ENCODE measurements at regions not wholly inside any gene's neighbourhood (a gene's known extent, or its start where the extent isn't known, plus 50 kb on each side); places are given as distances from the start of the nearest gene placed in this dataset.

DNA sequence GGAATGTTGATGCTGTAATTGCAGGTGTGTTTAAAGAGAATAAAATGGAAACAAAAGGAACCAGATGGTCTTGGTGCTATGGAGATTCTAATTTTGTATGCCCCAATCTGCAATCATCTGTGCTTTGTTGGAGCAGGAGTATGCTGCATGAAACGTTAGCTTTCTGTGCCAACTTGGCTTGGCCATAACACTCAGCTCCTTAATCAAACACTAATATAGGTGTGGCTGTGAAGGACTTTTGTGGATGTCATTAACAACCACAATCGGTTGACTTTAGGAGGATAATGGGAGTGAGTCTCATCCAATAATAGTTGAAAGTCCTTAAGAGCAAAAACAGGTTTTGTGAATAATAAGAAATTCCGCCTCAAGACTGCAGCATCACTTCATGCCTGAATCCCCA, 399.2 kb downstream of the NLGN4X start:
- DNase-seq (ENCODE audit: low read depth in 3 of 3, low spot score in 2 of 3): no peak

DNA sequence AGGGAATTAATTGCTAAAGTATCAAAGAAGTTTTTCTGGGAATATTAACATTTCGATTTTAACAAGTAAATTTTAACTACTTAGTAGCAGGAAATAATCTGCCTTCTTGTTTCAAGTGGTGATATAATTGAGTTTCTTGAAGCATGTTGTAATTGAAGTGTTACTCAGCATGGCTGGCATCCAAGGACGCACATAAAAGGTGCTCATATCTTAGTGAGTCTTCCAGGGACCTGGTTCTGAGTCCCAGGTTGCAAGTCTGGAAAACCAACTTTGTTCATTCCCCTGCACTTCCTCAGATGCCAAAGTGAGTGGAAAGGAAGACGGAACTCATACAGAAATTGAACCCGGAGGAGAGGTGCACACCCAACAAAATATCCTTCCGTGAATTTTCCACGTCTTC, 399.6 kb downstream of the NLGN4X start:
- DNase-seq (ENCODE audit: low read depth in 3 of 3, low spot score in 2 of 3): no peak

DNA sequence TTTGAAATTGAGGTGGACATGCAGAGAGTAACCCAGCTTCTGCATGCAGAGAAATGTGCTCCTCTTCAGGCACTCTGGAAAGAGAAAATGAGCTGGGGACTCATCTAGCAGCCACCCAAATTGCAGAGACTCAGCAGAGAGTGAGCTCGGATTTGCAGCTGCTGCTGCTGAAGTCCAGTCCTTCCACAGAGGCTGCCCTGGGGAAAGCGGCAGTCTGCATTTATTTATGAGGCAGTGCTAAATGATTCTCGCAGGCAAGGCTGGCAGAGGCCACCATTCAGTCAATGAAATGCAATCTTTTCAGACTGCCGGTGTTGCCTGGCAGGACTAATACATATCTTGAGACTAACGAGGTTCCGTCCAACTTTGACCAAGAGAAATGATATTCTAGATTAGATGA, 404.8 kb downstream of the NLGN4X start:
- no peak for DNase-seq (ENCODE audit: low read depth in 3 of 3, low spot score in 2 of 3)

DNA sequence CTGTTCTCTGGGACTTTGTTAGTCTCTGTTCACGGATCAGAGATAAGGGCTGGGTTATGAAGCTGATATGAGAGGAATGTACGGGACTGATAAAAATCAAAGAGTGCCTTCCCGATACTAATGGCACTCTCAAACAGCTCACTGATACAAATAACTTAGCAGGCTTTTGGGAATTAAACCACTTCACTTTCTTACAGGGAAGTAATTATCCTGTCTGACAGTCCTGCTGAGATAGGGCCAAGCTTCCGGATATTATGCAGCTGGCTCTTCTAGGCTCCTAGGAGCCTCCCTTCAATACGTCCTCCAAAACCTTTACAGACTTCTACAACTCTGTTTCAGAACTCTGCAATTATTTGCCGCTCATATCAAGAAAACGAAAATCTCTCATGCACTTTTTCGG, 418.0 kb downstream of the NLGN4X start:
- no peak for DNase-seq (ENCODE audit: low read depth in 3 of 3, low spot score in 2 of 3)

DNA sequence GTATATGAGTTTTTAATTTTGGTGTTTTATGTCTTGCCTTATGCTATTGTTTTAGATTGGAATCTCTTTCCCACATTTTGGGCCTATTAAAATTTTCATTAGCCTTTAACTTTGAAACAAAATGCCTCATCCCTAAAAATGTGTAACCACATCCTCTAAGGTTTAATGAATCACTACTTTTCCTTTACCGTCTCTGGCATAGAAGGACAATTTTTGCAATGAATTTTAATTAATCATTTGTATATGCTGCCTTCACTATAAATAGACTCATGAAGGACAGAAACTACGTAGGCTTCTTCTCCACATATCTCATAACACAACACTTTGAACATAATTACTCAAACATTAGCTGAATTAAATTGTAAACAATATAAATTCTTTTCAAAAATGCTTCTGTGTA, 421.5 kb downstream of the NLGN4X start:
- DNase-seq (ENCODE audit: low read depth in 3 of 3, low spot score in 2 of 3): no peak

DNA sequence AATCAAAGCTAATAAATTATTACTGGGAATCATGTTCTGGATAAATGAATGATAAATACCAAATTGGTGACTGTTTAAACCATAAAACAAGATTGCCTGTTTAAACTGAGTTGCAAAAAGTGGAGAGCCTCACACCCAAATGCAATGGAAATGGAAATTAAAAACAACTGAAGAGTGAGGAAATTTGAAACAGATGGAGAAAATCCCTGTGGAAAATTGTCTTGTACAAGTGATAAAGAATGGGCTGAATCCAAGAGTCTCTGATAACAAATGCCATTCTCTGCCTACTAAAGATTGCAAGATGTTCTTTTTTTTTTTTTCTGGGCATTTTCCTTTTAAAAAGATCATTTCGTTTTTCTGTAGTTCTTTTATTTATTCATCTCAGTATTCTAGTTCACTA, 426.3 kb downstream of the NLGN4X start:
- DNase-seq (ENCODE audit: low read depth in 3 of 3, low spot score in 2 of 3): no peak

DNA sequence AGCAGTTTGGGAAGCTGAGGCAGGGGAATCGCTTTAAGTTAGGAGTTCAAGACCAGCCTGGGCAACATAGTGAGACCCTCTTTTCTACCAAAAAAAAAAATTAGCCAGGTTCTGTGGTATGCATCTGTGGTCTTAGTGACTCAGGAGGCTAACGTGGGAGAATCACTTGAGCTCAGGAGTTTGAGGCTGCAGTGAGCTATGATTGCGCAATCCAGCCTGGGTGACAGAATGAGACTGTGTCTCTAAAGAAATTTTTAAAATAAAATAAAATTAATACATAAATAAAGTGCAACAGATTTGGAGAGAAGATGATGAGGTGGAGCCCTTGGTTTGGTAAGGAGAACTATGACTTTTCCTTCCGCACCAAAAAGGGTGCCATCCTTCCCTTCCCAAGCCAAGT, 436.9 kb downstream of the NLGN4X start:
- no peak for DNase-seq (ENCODE audit: low read depth in 3 of 3, low spot score in 2 of 3)

DNA sequence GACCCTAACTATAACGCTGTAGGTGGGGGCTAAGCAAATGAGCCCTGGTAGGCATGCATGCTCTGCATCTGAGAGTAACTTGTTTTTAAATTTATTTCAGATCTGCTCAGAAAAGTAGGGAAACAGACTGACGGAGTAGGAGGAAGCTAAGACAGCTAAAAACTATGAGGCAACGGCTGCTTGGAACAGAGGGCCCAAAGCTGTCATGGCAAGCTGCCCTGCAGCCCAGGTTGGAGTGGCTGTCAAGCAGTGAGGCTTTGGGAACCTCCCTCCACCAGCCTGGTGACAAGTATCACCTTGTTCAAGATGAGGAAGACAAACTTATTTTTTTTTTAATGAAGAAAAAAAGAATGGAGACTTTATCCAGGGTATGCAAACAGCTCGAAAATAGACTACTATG, 439.8 kb downstream of the NLGN4X start:
- no peak for DNase-seq (ENCODE audit: low read depth in 3 of 3, low spot score in 2 of 3)

DNA sequence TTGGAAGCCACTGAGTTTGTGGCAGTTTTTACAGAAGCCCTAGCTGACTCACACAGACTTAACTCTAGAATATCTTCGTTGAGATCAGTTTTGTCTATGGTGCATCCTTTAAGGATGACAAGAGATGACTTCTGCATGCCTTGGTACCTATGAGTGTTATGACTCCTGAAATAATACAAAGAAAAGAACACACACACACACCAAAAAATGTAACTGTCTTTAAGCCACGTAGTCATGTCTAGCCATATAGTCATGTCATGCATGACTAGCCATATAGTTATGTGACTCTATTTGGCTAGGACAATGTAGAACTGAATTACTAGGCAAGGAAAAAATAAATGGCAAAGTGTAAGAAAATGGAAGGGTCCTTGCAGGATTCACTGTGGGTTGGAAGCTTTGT, 447.8 kb downstream of the NLGN4X start:
- DNase-seq (ENCODE audit: low read depth in 3 of 3, low spot score in 2 of 3): no peak

DNA sequence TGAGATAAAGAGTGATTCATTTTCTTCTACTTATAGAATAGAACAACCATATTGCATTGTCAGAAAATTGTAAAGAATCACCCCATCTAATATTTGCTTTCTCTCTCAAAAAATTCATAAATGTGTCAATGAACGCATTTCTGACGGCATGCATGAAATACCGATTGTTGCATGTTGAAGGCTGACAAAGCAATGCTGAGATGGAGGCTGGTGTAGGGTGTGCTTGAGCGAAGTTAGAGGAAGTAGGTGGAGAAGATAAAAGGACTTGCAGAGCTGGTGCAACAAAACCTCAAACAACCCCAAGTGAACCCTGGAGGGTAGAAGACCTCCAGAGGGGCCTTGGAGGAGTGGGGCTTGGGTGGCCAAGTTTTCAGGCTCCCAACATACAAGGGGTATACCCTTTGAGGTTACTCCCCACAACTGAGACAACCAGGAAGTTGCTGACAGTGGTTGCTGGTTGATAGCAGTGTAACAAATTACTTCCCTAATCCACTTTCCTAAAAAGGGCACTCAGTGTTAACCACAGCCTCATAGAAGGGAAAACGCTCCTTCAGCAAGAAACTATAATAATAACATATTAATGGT, 452.7 kb downstream of the NLGN4X start:
- DNase-seq (ENCODE audit: low read depth in 3 of 3, low spot score in 2 of 3): no peak

DNA sequence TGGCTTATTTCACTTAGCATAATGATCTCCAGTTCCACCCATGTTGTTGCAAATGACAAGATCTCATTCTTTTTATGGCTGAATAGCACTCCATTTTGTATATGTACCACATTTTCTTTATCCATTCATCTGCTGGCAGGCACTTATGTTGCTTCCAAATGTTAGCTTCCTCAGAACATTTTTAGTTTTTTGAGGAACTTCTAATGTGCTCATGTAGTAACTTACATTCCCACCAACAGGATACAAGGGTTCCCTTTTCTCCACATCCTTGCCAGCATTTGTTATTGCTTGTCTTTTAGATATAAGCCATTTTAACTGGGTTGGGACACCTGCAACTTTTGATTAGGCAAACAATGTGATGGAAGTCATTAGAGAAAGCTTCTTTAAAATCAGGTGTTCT, 454.2 kb downstream of the NLGN4X start:
- no peak for DNase-seq (ENCODE audit: low read depth in 3 of 3, low spot score in 2 of 3)

DNA sequence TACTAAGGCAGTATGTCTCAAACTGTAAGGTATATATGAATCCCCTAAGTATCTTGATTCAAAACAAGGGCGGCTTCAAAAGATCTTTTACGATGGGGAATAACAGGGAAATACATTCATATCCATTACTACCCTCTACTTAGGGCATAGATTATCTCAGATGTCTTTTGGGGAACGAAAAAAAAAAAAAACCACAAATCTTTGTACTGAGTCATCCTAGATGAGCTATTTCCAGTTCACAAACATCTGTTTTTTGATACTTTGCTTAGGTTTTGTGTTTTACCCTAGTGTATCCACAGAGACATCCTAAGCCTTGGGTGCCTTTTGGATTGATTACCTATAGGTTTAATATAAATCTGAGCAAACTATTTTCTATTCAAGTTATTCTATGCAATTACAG, 457.2 kb downstream of the NLGN4X start:
- no peak for DNase-seq (ENCODE audit: low read depth in 3 of 3, low spot score in 2 of 3)

DNA sequence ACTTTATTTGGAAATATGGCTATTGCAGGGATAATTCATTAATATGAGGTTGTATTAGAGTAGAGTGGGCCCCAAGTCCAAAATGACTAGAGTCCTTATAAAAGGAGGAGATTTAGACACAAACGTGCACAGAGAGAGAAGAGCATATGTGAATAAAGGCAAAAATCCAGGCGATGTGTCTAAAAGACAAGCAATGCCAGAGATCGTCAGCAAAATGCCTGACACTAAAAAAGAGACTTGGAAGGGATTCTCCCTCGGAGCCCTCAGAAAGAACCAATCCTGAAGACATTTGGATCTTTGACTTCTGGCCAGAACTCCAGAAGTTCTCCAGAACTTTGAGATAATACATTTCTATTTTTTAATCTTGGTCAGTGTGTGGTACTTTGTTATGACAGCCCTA, 472.1 kb downstream of the NLGN4X start:
- DNase-seq (ENCODE audit: low read depth in 3 of 3, low spot score in 2 of 3): no peak

DNA sequence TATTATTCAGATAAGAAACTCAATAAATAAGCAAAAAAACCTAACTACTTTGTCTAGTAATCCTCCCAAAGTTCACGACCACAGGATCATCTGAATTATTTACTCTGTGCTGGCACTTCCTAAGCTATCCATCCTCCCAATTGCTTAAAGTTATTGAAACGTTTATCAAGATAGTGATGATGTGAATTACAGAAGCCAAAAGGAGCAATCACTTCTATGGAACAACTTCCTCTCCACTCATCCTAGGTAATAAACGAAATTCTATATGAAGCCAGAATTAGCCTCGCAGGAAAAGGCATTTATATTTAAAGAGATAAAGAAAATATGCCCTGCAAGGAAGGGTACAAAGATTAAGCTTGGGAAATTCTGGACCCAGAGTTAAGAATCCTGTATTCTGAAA, 475.4 kb downstream of the NLGN4X start:
- DNase-seq (ENCODE audit: low read depth in 3 of 3, low spot score in 2 of 3): no peak

DNA sequence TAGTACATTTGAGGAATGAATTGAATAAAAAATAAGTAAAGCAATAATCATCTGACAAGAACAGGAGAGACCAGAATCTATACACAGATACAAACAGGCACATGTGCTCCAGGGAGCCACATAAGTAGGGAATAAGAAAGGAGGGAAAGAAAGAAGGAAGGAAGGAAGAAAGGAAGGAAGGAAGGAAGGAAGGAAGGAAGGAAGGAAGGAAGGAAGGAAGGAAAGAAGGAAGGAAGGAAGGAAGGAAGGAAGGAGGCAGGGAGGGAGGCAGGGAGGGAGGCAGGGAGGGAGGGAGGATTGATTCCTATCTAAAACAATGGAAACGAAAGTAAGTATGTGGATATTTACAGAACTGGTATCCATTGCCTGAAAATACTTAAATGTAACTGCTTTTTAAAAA, 475.8 kb downstream of the NLGN4X start:
- DNase-seq (ENCODE audit: low read depth in 3 of 3, low spot score in 2 of 3): no peak

DNA sequence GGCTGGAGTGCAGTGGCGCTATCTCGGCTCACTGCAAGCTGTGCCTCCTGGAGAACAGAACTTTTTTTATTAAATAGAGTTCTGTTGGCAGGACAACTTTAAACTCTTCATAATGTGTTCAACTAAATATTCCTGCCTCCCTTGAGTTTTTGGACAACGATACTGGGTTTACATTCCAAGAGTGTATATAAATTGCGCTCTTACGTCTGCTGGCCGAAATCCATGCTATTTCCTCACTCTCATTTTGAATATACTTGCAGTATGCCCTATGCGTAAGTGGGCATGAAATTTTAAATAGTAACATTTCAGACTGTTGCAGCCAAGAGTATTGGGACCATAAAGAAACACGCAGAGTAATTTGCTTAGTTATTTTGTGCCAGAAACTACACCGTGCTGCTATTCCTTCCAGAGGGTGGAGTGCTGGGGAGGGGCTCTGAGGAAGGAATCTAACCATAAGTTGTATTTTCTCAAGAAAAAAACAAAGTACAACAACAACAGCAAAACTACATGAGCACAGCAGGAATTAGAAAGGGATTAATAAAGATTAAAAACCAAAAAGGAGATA, 480.0 kb downstream of the NLGN4X start:
- DNase-seq (ENCODE audit: low read depth in 3 of 3, low spot score in 2 of 3): no peak

DNA sequence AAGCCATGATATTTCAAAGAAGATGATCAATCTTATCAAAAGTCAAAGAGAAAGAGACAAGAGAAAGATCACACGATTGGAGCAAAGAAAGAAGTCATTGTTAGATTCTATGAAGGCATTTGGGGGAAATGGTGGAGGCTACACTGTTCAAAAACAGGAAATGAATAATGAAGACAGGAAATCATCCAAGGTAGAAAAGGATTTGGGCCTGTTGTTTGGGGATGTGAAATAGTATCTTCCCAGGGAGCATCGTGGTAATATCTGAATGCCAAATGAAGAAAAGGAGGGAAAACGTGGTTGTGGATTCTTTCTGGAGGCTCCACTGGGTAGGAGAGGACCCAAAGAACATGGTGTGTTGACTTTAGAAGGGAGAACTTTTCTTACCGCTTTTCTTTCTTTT, 482.4 kb downstream of the NLGN4X start:
- no peak for DNase-seq (ENCODE audit: low read depth in 3 of 3, low spot score in 2 of 3)

DNA sequence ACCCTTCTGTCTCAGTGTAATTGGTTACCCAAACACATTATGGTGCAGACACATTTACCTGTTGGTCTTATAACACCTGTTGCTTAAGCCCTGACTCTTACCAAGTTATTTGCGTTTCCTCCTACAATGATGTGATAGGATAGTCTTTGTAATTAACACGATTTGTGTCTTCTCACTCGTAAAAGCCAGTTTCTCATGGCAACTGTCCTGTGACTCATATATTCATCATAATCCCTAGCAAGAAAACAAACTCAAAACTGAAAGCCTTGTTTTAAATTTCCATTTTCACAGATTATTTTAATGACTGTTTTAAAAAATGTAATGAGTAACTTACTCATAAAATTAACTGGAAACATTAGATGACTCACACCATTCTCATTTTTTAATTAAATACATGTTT, 495.2 kb downstream of the NLGN4X start:
- no peak for DNase-seq (ENCODE audit: low read depth in 3 of 3, low spot score in 2 of 3)

DNA sequence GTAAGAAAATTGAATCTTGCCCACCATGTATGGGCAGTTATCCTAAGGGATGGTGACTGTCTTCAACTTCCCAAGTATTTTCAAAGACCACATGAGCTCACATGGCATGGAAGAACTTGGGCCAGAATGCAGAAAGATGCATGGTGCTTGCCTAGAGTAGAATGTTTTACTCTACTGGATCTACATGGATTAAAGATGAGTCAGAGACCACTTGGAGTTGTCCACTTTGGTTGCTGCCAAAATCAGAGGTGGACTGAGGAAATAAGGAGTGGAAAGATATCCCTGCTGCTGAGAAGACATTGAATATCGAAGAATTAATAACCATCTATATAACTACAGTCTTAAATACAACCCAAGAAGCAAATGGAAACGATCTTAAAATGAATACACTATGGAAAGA, 498.1 kb downstream of the NLGN4X start:
- DNase-seq (ENCODE audit: low read depth in 3 of 3, low spot score in 2 of 3): no peak

DNA sequence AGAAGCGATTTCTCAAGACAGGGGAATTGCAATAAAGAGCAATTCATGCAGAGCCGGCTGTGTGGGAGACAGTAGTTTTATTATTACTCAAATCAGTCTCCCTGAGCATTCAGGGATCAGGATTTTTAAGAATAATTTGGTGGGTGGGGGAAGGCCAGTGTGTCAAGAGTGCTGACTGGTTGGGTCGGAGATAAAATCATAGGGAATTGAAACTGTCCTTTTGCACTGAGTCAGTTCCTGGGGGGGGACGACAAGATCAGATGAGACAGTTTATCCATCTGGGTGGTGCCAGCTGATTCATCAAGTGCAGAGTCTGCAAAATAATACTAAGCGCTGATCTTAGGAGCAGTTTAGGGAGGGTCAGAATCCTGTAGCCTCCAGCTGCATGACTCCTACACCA, 502.4 kb downstream of the NLGN4X start:
- no peak for DNase-seq (ENCODE audit: low read depth in 3 of 3, low spot score in 2 of 3)

DNA sequence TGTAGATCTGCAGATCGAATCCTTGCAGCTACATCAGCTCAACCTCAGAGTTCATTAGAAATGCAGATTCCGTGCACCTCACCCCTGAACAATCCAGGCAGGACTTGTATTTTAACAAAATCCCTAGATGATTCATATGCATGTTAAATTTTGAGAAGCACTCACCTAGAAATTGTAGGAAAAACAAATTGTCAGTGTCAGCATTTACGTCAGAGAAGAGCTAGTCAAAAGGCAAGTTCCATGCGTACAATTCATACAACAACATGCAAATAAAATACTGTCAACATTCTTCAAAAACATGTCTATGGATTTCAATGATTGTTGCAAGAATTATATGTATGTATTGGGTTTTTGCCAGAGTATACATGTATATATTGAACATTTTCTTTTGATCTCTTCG, 504.5 kb downstream of the NLGN4X start:
- DNase-seq (ENCODE audit: low read depth in 3 of 3, low spot score in 2 of 3): no peak

DNA sequence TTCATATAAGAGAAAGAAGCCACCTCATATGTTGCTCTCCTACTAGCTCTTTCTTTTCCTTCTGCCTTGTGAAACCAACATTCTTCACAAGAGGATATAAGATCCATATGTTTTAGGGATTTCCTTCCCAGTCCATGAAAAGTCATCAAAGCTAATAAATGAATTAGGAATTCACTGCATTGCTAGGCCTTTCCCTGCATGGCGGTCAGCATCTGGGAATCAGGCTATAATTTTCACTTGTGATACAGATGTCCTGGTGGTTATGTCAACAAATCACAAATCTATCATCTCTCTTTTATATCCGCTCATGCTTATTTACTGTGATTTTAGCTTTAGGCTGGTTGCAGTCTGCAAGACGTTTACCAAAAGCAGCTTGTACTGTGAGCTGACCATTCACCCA, 510.0 kb downstream of the NLGN4X start:
- DNase-seq (ENCODE audit: low read depth in 3 of 3, low spot score in 2 of 3): peak in 1 of 3 donors; percentile 1

DNA sequence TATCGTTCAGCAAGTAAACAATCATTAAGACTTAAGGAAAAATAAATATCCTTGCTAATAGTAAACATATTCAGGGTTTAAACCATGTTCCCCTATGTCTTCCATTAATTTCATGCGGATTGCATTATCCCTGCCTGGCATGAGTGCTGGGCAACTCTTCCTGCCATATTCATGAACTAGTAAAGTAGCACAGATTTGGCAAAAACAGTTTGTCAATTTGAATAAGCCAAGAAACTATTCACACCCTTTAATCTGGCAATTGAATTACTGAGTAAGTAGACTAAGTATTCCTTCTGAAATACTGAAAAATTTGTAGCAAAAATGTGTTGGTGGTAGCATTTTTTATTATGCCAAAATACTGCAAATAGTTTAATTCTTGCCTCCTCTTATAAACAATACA, 512.0 kb downstream of the NLGN4X start:
- no peak for DNase-seq (ENCODE audit: low read depth in 3 of 3, low spot score in 2 of 3)

Data from right renal cortex interstitium (tissue), 3 donors.